ENCODE measurements at regions not wholly inside any gene's neighbourhood (a gene's known extent, or its start where the extent isn't known, plus 50 kb on each side); places are given as distances from the start of the nearest gene placed in this dataset.

DNA sequence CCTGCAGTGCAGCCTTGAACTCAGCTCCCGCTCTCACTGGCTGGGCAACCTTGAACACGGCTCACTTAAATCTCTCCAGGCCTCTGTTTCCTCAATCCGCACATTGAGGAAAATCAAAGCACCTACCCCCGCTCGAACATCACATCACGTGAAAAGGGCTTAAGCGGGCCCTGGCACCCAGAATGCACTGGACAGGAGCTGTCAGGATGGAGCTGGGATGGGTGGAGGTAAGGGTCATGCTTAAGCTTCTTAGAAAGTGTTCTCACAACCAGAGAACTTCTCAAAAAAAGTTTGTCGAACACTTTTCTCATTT is 55.7 kb upstream of the MGMT start:
- TF ChIP-seq, protein P1, sequence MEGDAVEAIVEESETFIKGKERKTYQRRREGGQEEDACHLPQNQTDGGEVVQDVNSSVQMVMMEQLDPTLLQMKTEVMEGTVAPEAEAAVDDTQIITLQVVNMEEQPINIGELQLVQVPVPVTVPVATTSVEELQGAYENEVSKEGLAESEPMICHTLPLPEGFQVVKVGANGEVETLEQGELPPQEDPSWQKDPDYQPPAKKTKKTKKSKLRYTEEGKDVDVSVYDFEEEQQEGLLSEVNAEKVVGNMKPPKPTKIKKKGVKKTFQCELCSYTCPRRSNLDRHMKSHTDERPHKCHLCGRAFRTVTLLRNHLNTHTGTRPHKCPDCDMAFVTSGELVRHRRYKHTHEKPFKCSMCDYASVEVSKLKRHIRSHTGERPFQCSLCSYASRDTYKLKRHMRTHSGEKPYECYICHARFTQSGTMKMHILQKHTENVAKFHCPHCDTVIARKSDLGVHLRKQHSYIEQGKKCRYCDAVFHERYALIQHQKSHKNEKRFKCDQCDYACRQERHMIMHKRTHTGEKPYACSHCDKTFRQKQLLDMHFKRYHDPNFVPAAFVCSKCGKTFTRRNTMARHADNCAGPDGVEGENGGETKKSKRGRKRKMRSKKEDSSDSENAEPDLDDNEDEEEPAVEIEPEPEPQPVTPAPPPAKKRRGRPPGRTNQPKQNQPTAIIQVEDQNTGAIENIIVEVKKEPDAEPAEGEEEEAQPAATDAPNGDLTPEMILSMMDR (conservative IDR thresholded peaks at IDR 0.05 in 1 of 2, IDR thresholded peaks at IDR 0.05 in 1 of 2; ENCODE audit: extremely low read depth in 1 of 2, insufficient read depth in 1 of 2, low read depth in 1 of 2, low read length in 2 of 2) = no peak
- TF ChIP-seq EZH2 (IDR thresholded peaks at IDR 0.05; ENCODE audit: borderline replicate concordance, low read length) = no peak

All from mammary epithelial cell (primary cell).